H9 (cell line): ENCODE measurements at regions not wholly inside any gene's neighbourhood (a gene's known extent, or its start where the extent isn't known, plus 50 kb on each side); places are given as distances from the start of the nearest gene placed in this dataset.

ENCODE experiments used
- DNase-seq: peaks from one replicate; pipeline ENCODE4 v3.0.0-alpha.2; 2017
- H2AFZ ChIP-seq: one replicate; pipeline ENCODE4 v1.6.1; 2013; ENCODE audit warnings: mild to moderate bottlenecking, low read length, control low read depth, moderate library complexity
- H2AK5ac ChIP-seq: 2 replicates; pipeline ENCODE4 v1.6.1; 2013; ENCODE audit warnings: low read length, control low read depth, mixed read lengths; ENCODE audit not compliant: insufficient read length
- H2BK120ac ChIP-seq: one replicate; pipeline ENCODE4 v1.6.1; 2013; ENCODE audit warnings: low read depth, mild to moderate bottlenecking, low read length, control low read depth, inconsistent platforms; ENCODE audit not compliant: poor library complexity, severe bottlenecking
- H2BK12ac ChIP-seq: 2 replicates; pipeline ENCODE4 v1.6.1; 2013; ENCODE audit warnings: low read length, control low read depth, mixed read lengths, low read depth; ENCODE audit not compliant: insufficient read length
- H2BK15ac ChIP-seq: 2 replicates; pipeline ENCODE4 v1.6.1; 2013; ENCODE audit warnings: low read depth, low read length, control low read depth
- H2BK20ac ChIP-seq: one replicate; pipeline ENCODE4 v1.6.1; 2013; ENCODE audit warnings: low read depth, mild to moderate bottlenecking, low read length, control low read depth, inconsistent platforms; ENCODE audit not compliant: poor library complexity, severe bottlenecking
- H2BK5ac ChIP-seq: 2 replicates; pipeline ENCODE4 v1.6.1; 2013; ENCODE audit warnings: low read length, control low read depth, mixed read lengths; ENCODE audit not compliant: insufficient read length
- H3K14ac ChIP-seq: 2 replicates; pipeline ENCODE4 v1.6.1; 2013; ENCODE audit warnings: low read length, control low read depth; ENCODE audit not compliant: insufficient read depth
- H3K18ac ChIP-seq: 2 replicates; pipeline ENCODE4 v1.6.1; 2013; ENCODE audit warnings: low read depth, mild to moderate bottlenecking, mixed read lengths, low read length, control low read depth; ENCODE audit not compliant: insufficient read length
- H3K23ac ChIP-seq: 2 replicates; pipeline ENCODE4 v1.6.1; 2013; ENCODE audit warnings: low read length, control low read depth, mixed read lengths, low read depth; ENCODE audit not compliant: insufficient read length
- H3K23me2 ChIP-seq: 2 replicates; pipeline ENCODE4 v1.6.1; 2013; ENCODE audit warnings: low read depth, mild to moderate bottlenecking, mixed read lengths, low read length, control low read depth; ENCODE audit not compliant: insufficient read length, poor library complexity, severe bottlenecking
- H3K27ac ChIP-seq: 2 replicates; pipeline ENCODE4 v1.5.1; 2013; ENCODE audit warnings: low read length, control low read depth, mixed read lengths, low read depth; ENCODE audit not compliant: insufficient read length
- H3K27me3 ChIP-seq: 2 replicates; pipeline ENCODE4 v1.6.1; 2013; ENCODE audit warnings: low read length, control low read depth, inconsistent platforms; ENCODE audit not compliant: insufficient read depth
- H3K4ac ChIP-seq: 2 replicates; pipeline ENCODE4 v1.6.1; 2013; ENCODE audit warnings: low read depth, mild to moderate bottlenecking, control low read depth, inconsistent platforms, low read length, moderate library complexity
- H3K4me1 ChIP-seq: 2 replicates; pipeline ENCODE4 v1.6.1; 2013; ENCODE audit warnings: low read length, control low read depth, inconsistent platforms; ENCODE audit not compliant: insufficient read depth
- H3K4me2 ChIP-seq: 2 replicates; pipeline ENCODE4 v1.6.1; 2013; ENCODE audit warnings: low read length, control low read depth, mixed read lengths; ENCODE audit not compliant: insufficient read length, insufficient read depth
- H3K56ac ChIP-seq: 2 replicates; pipeline ENCODE4 v1.6.1; 2013; ENCODE audit warnings: low read depth, mild to moderate bottlenecking, mixed read lengths, low read length, control low read depth; ENCODE audit not compliant: insufficient read length
- H3K79me1 ChIP-seq: 2 replicates; pipeline ENCODE4 v1.6.1; 2013; ENCODE audit warnings: low read depth, mild to moderate bottlenecking, moderate library complexity, low read length, control low read depth, inconsistent platforms; ENCODE audit not compliant: insufficient read depth, poor library complexity, severe bottlenecking
- H3K79me2 ChIP-seq: 2 replicates; pipeline ENCODE4 v1.6.1; 2013; ENCODE audit warnings: low read length, control low read depth, inconsistent platforms; ENCODE audit not compliant: insufficient read depth
- H3K9ac ChIP-seq: 2 replicates; pipeline ENCODE4 v1.6.1; 2013; ENCODE audit warnings: low read length, control low read depth, mixed read lengths; ENCODE audit not compliant: insufficient read length; ENCODE audit errors: extremely low read depth
- H3K9me3 ChIP-seq: one replicate; pipeline ENCODE4 v1.6.1; 2013; ENCODE audit warnings: low read depth, low read length, inconsistent platforms; ENCODE audit not compliant: control insufficient read depth
- H3T11ph ChIP-seq: one replicate; pipeline ENCODE4 v1.6.1; 2013; ENCODE audit warnings: mild to moderate bottlenecking, low read length, control low read depth, inconsistent platforms
- H4K20me1 ChIP-seq: one replicate; pipeline ENCODE4 v1.6.1; 2013; ENCODE audit not compliant: control insufficient read depth, insufficient read length, insufficient read depth
- H4K5ac ChIP-seq: 2 replicates; pipeline ENCODE4 v1.6.1; 2013; ENCODE audit warnings: low read depth, mild to moderate bottlenecking, mixed read lengths, low read length, control low read depth; ENCODE audit not compliant: insufficient read length
- H4K8ac ChIP-seq: replicated peaks from 2 replicates; pipeline ENCODE4 v1.6.1; 2013; ENCODE audit warnings: low read length, control low read depth, mixed read lengths, low read depth; ENCODE audit not compliant: insufficient read length
- H4K91ac ChIP-seq: 2 replicates; pipeline ENCODE4 v1.6.1; 2013; ENCODE audit warnings: low read depth, mild to moderate bottlenecking, moderate library complexity, mixed read lengths, low read length, control low read depth; ENCODE audit not compliant: insufficient read length
- H3K27ac Mint-ChIP-seq, 3 experiments: 2 replicates in 2 of 3; 3 replicates in 1 of 3; pipeline ENCODE4 v1.8.0; 2020 to 2021; ENCODE audit warnings: mixed read lengths in 3 of 3, mild to moderate bottlenecking in 1 of 3, moderate library complexity in 1 of 3
- H3K27me3 Mint-ChIP-seq: 2 replicates; pipeline ENCODE4 v1.8.0; 2021; ENCODE audit warnings: low read depth, mild to moderate bottlenecking, moderate library complexity, mixed read lengths
- H3K36me3 Mint-ChIP-seq, 3 experiments: 2 replicates in 2 of 3; 3 replicates in 1 of 3; pipeline ENCODE4 v1.8.0; 2020 to 2021; ENCODE audit warnings: low read depth in 3 of 3, mixed read lengths in 3 of 3; ENCODE audit not compliant: insufficient read depth in 1 of 3
- H3K4me1 Mint-ChIP-seq, 2 experiments: 2 replicates each; pipeline ENCODE4 v1.8.0; 2020; ENCODE audit warnings: mixed read lengths in 2 of 2
- H3K4me3 Mint-ChIP-seq, 2 experiments: 2 replicates in 1 of 2; 3 replicates in 1 of 2; pipeline ENCODE4 v1.8.0; 2020 to 2021; ENCODE audit warnings: mild to moderate bottlenecking in 2 of 2, mixed read lengths in 2 of 2, moderate library complexity in 1 of 2
- H3K9me3 Mint-ChIP-seq, 2 experiments: 2 replicates in 1 of 2; 3 replicates in 1 of 2; pipeline ENCODE4 v1.8.0; 2020; ENCODE audit warnings: mild to moderate bottlenecking in 2 of 2, mixed read lengths in 2 of 2, moderate library complexity in 1 of 2
- CTCF ChIP-seq: fragments of 200-600 bp; sonication (generic); conservative IDR thresholded peaks from 3 replicates; pipeline ENCODE4 v1.8.0; 2021; ENCODE audit warnings: antibody characterized with exemption, mild to moderate bottlenecking
- WGBS: extraction: QIAGEN DNeasy Blood & Tissue Kit; methylation state at CpG from one replicate; pipeline ENCODE4 v1.1.7; 2013; ENCODE audit warnings: missing lambda C conversion rate, low lambda C conversion rate, mixed read lengths; ENCODE audit not compliant: insufficient read length; ENCODE audit errors: extremely low coverage; 5-methylcytosine and 5-hydroxymethylcytosine counted together

DNA sequence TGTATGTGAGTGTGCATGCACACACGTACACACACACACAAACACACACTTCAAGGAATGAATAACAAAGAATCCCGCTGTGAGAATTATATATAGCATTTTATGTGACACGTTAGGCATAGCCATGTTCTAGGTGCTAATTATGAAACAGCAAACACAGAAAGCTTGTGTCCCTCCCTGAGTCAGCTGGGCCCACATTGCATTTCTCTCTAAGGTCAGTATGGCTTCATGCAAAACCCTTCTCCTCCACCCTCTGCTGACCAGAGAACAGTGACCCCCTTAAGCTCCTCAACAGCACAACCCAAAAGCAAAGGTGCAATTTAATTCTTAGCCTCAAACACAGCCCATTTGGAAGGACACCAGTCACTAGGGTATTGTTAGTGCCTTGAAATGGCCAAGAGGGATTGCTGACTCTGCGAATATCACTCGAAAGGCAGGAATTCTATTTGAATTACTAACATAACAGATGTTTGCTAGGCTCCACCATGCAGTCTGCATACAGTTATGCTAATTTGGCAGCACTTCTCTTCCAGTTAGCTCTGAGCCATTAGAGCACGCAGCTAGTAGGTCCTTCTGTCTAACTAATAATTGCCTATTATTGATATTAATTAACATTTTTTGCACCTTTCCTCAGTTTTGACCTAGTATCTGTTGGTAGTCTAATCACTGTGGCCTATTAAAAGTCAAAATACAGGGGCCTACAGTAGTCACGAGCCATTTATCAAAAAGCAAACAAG lies 149.0 kb downstream of the LNPK start:
- H2BK120ac ChIP-seq: no peak overlapping the region
- no peak overlapping the region for H4K5ac ChIP-seq
- no peak overlapping the region for H3T11ph ChIP-seq
- H3K9me3 ChIP-seq: no peaks in the 10 kb centered on the region
- H3K4me1 ChIP-seq: peaks cover 9% of the 10 kb centered on the region
- no peaks in the 10 kb centered on the region for H4K20me1 ChIP-seq
- TF ChIP-seq CTCF: no peak
- Mint-ChIP-seq H3K4me1 (peaks cover 32 to 45% of the 10 kb centered on the region in 2 experiments), H3K4me3 (no peak overlapping the region), H3K36me3 (no peaks in the 10 kb centered on the region), H3K9me3 (no peaks in the 10 kb centered on the region), H3K27me3 (no peaks in the 10 kb centered on the region), H3K27ac (peak overlapping the region in 2 of 3 experiments; percentile 63 to 93; a peak in 4 of 7 replicates)
- H3K18ac ChIP-seq: no peak overlapping the region
- H2BK15ac ChIP-seq: no peak overlapping the region
- no peaks in the 10 kb centered on the region for H3K79me1 ChIP-seq
- no peak overlapping the region for H3K14ac ChIP-seq
- H3K4me2 ChIP-seq: no peak overlapping the region
- no peak overlapping the region for H2AK5ac ChIP-seq
- H2BK12ac ChIP-seq: no peak overlapping the region
- no peak overlapping the region for H3K56ac ChIP-seq
- H3K23me2 ChIP-seq: no peaks in the 10 kb centered on the region
- H2BK20ac ChIP-seq: no peak overlapping the region
- H2BK5ac ChIP-seq: no peak overlapping the region
- no peak overlapping the region for H3K23ac ChIP-seq
- H4K91ac ChIP-seq: no peak overlapping the region
- no peak overlapping the region for H4K8ac ChIP-seq
- no peak overlapping the region for H3K4ac ChIP-seq
- H3K27me3 ChIP-seq: no peaks in the 10 kb centered on the region
- H3K27ac ChIP-seq: no peak overlapping the region
- H3K79me2 ChIP-seq: no peaks in the 10 kb centered on the region
- no peak for DNase-seq
- no CpG with 5 or more reads among the region's 7 CpGs for WGBS
- H3K9ac ChIP-seq: no peak overlapping the region
- H2AFZ ChIP-seq: no peak overlapping the region
